Tibial nerve (tissue), 4 donors: ENCODE measurements at regions not wholly inside any gene's neighbourhood (a gene's known extent, or its start where the extent isn't known, plus 50 kb on each side); places are given as distances from the start of the nearest gene placed in this dataset.

Source experiments
- DNase-seq, 2 donors: peaks; one replicate each; pipeline ENCODE4 v3.0.0-alpha.2; 2019; ENCODE audit warnings: low spot score in 2 of 2
- H3K27ac ChIP-seq, 4 donors: fragments of 200-600 bp; sonication (generic) in 3 of 4; one replicate each; pipeline ENCODE4 v1.5.1; 2017 to 2019; ENCODE audit warnings: mild to moderate bottlenecking in 1 of 4
- H3K27me3 ChIP-seq, 2 donors: fragments of 200-600 bp; sonication (generic) in 1 of 2; one replicate each; pipeline versions ENCODE4 v1.5.1 to v1.6.0; 2017 to 2019
- H3K36me3 ChIP-seq, 3 donors: fragments of 200-600 bp; sonication (generic); one replicate each; pipeline ENCODE4 v1.5.1; 2018 to 2019
- H3K4me1 ChIP-seq, 4 donors: fragments of 200-600 bp; sonication (generic) in 3 of 4; one replicate each; pipeline ENCODE4 v1.5.1; 2017 to 2019
- H3K4me3 ChIP-seq, 4 donors: fragments of 200-600 bp; sonication (generic) in 3 of 4; one replicate each; pipeline ENCODE4 v1.5.1; 2017 to 2019; ENCODE audit warnings: mild to moderate bottlenecking in 1 of 4, moderate library complexity in 1 of 4
- H3K9me3 ChIP-seq, 4 donors: fragments of 200-600 bp; sonication (generic) in 3 of 4; one replicate each; pipeline ENCODE4 v1.5.1; 2017 to 2019
- CTCF ChIP-seq, 5 experiments: fragments of 200-600 bp in 3 of 5; fragments of 450-650 bp in 2 of 5; sonication (generic) in 3 of 5; IDR thresholded peaks; one replicate each; pipeline ENCODE4 v1.5.1; 2016 to 2019; ENCODE audit warnings: antibody characterized with exemption in 5 of 5, mild to moderate bottlenecking in 3 of 5, moderate library complexity in 2 of 5
- EP300 ChIP-seq, 2 donors: sonication (generic); formaldehyde crosslinking; IDR thresholded peaks; one replicate each; pipeline ENCODE4 v1.6.1; 2017; ENCODE audit warnings: antibody characterized with exemption in 2 of 2, mild to moderate bottlenecking in 1 of 2
- POLR2A ChIP-seq, 2 donors: fragments of 450-650 bp; IDR thresholded peaks; one replicate each; pipeline ENCODE4 v1.6.1; 2017; ENCODE audit warnings: antibody characterized with exemption in 2 of 2, mild to moderate bottlenecking in 2 of 2, moderate library complexity in 2 of 2
- WGBS, 2 donors: methylation state at CpG; one replicate each; pipeline ENCODE4 v1.1.5; 2018; 5-methylcytosine and 5-hydroxymethylcytosine counted together

GRCh38 chr18:32530947-32531651 is 60.4 kb upstream of the GAREM1 start:
- H3K36me3 ChIP-seq, result no peaks in the 10 kb centered on the region
- H3K9me3 ChIP-seq, result no peaks in the 10 kb centered on the region
- no peaks in the 10 kb centered on the region for H3K4me1 ChIP-seq
- TF ChIP-seq POLR2A (IDR thresholded peaks at IDR 0.05) (no peak), CTCF (IDR thresholded peaks at IDR 0.05) (no peak), EP300 (IDR thresholded peaks at IDR 0.05) (no peak)
- no peak overlapping the region for H3K4me3 ChIP-seq
- no peak for DNase-seq
- 53 to 57% methylated on average over 3 of the region's 3 CpGs for WGBS, 2 donors
- no peaks in the 10 kb centered on the region for H3K27me3 ChIP-seq
- no peak overlapping the region for H3K27ac ChIP-seq

GRCh38 chr18:32529722-32530420 is 59.2 kb upstream of the GAREM1 start:
- DNase-seq, result no peak
- H3K36me3 ChIP-seq, result no peaks in the 10 kb centered on the region
- no peaks in the 10 kb centered on the region for H3K9me3 ChIP-seq
- no peaks in the 10 kb centered on the region for H3K27me3 ChIP-seq
- WGBS, 2 donors, result 89 to 92% methylated on average over 3 of the region's 3 CpGs
- no peak for TF ChIP-seq CTCF (IDR thresholded peaks at IDR 0.05)
- TF ChIP-seq POLR2A (IDR thresholded peaks at IDR 0.05), result no peak
- no peak for TF ChIP-seq EP300 (IDR thresholded peaks at IDR 0.05)
- no peaks in the 10 kb centered on the region for H3K4me1 ChIP-seq
- H3K4me3 ChIP-seq, result no peak overlapping the region
- no peak overlapping the region for H3K27ac ChIP-seq

GRCh38 chr18:32520771-32521170 is 50.1 kb upstream of the GAREM1 start:
- H3K4me1 ChIP-seq, result no peaks in the 10 kb centered on the region
- H3K36me3 ChIP-seq, result no peaks in the 10 kb centered on the region
- no peak overlapping the region for H3K4me3 ChIP-seq
- TF ChIP-seq POLR2A (IDR thresholded peaks at IDR 0.05) (no peak), EP300 (IDR thresholded peaks at IDR 0.05) (no peak), CTCF (IDR thresholded peaks at IDR 0.05) (no peak)
- WGBS, 2 donors, result 89 to 92% methylated on average over 4 of the region's 4 CpGs
- DNase-seq, result no peak
- H3K9me3 ChIP-seq, result no peaks in the 10 kb centered on the region
- no peak overlapping the region for H3K27ac ChIP-seq
- H3K27me3 ChIP-seq, result no peaks in the 10 kb centered on the region
